Lower leg skin (tissue), 3 donors: ENCODE measurements at regions not wholly inside any gene's neighbourhood (a gene's known extent, or its start where the extent isn't known, plus 50 kb on each side); places are given as distances from the start of the nearest gene placed in this dataset.

Experiments
- POLR2A ChIP-seq, 2 donors: fragments of 450-650 bp; IDR thresholded peaks; one replicate each; pipeline ENCODE4 v1.6.1; 2016 to 2017; ENCODE audit warnings: antibody characterized with exemption in 2 of 2, mild to moderate bottlenecking in 1 of 2, moderate library complexity in 1 of 2
- TF ChIP-seq, protein P1 (sequence below), 3 donors: fragments of 450-650 bp; IDR thresholded peaks; one replicate each; pipeline ENCODE4 v1.5.1; 2016; ENCODE audit warnings: antibody characterized with exemption in 3 of 3, mild to moderate bottlenecking in 3 of 3, moderate library complexity in 2 of 3

DNA sequence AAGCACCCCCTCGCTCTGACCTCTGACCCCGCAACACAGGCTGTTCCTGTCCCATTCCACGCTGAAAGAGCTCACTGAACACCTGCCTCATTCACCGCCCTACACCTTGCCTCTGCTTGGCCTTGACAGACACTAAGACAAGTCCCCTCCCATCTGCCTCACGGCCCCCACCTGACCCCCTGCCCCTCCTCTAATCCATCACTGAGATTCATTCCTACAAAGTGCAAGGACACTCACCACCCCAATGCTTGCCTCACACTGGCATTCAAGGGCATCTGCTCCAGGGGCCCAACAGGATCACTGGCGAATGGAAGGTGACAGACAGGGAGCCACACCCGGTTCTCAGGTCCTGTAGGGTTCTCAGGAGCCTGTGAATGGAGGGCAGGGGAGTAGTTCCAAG, 68.1 kb upstream of the NANOS1 start:
- TF ChIP-seq, protein P1, sequence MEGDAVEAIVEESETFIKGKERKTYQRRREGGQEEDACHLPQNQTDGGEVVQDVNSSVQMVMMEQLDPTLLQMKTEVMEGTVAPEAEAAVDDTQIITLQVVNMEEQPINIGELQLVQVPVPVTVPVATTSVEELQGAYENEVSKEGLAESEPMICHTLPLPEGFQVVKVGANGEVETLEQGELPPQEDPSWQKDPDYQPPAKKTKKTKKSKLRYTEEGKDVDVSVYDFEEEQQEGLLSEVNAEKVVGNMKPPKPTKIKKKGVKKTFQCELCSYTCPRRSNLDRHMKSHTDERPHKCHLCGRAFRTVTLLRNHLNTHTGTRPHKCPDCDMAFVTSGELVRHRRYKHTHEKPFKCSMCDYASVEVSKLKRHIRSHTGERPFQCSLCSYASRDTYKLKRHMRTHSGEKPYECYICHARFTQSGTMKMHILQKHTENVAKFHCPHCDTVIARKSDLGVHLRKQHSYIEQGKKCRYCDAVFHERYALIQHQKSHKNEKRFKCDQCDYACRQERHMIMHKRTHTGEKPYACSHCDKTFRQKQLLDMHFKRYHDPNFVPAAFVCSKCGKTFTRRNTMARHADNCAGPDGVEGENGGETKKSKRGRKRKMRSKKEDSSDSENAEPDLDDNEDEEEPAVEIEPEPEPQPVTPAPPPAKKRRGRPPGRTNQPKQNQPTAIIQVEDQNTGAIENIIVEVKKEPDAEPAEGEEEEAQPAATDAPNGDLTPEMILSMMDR (IDR thresholded peaks at IDR 0.05): no peak
- TF ChIP-seq POLR2A (IDR thresholded peaks at IDR 0.05): no peak
